H1 (cell line): ENCODE measurements at regions not wholly inside any gene's neighbourhood (a gene's known extent, or its start where the extent isn't known, plus 50 kb on each side); places are given as distances from the start of the nearest gene placed in this dataset.

Experiments used
- BRCA1 ChIP-seq: IDR thresholded peaks from 2 replicates; pipeline ENCODE4 v1.6.1; 2012; ENCODE audit warnings: low read depth, low read length, improper control_type of control experiment
- CEBPB ChIP-seq: IDR thresholded peaks from 2 replicates; pipeline ENCODE4 v1.6.1; 2012; ENCODE audit warnings: low read depth, low read length
- CHD7 ChIP-seq: fragments of 300-600 bp; sonication (generic); IDR thresholded peaks from 2 replicates; pipeline ENCODE4 v1.7.1; 2012; ENCODE audit warnings: low read length, moderate library complexity, mild to moderate bottlenecking, inconsistent platforms; ENCODE audit not compliant: insufficient replicate concordance
- E2F6 ChIP-seq: IDR thresholded peaks from 2 replicates; pipeline ENCODE4 v1.6.1; 2012; ENCODE audit warnings: inconsistent platforms
- EGR1 ChIP-seq: IDR thresholded peaks from 2 replicates; pipeline ENCODE4 v1.6.1; 2011; ENCODE audit warnings: low read depth, low read length, borderline replicate concordance
- EP300 ChIP-seq, 2 experiments: IDR thresholded peaks; 1 replicate in 1 of 2; 2 replicates in 1 of 2; pipeline ENCODE4 v1.6.1; 2011 to 2012; ENCODE audit warnings: low read depth in 2 of 2, low read length in 2 of 2, mild to moderate bottlenecking in 2 of 2, borderline replicate concordance in 1 of 2, inconsistent platforms in 1 of 2, moderate library complexity in 1 of 2
- GTF2F1 ChIP-seq: IDR thresholded peaks from 2 replicates; pipeline ENCODE4 v1.6.1; 2012; ENCODE audit warnings: low read depth, low read length, improper control_type of control experiment, borderline replicate concordance
- MAX ChIP-seq: IDR thresholded peaks from 2 replicates; pipeline ENCODE4 v1.6.1; 2012; ENCODE audit warnings: inconsistent platforms
- POLR2AphosphoS5 ChIP-seq: IDR thresholded peaks from 2 replicates; pipeline ENCODE4 v1.6.1; 2011; ENCODE audit warnings: low read depth, low read length
- SIN3A ChIP-seq, 2 experiments: IDR thresholded peaks in 1 of 2; conservative IDR thresholded peaks in 1 of 2; 2 replicates each; pipeline ENCODE4 v1.6.1; 2011 to 2012; ENCODE audit warnings: low read length in 2 of 2, improper control_type of control experiment in 1 of 2, low read depth in 1 of 2, mild to moderate bottlenecking in 1 of 2
- TAF1 ChIP-seq: IDR thresholded peaks from 2 replicates; pipeline ENCODE4 v1.6.1; 2011; ENCODE audit warnings: mild to moderate bottlenecking, low read depth, low read length

- TF ChIP-seq CHD7 (no peak), BRCA1 (no peak), POLR2AphosphoS5 (no peak), EGR1 (no peak), EP300 (IDR thresholded peaks at IDR 0.05; ENCODE audit: borderline replicate concordance in 1 of 2, low read depth in 2 of 2, low read length in 2 of 2) (no peak), MAX (no peak), SIN3A (conservative IDR thresholded peaks at IDR 0.05 in 1 of 2, IDR thresholded peaks at IDR 0.05 in 1 of 2; ENCODE audit: low read depth in 1 of 2, low read length in 2 of 2) (no peak), TAF1 (no peak), GTF2F1 (no peak), CEBPB (no peak), E2F6 (no peak)
These were observed 112.1 kb upstream of the HAAO start (continued) for GRCh38 chr2:42904576-42904876.
